Activated CD8-positive, alpha-beta memory T cell treated with anti-CD3 and anti-CD28 coated beads, Interleukin-2, amount 50 U/mL, for 24 hours (primary cell): ENCODE measurements at regions not wholly inside any gene's neighbourhood (a gene's known extent, or its start where the extent isn't known, plus 50 kb on each side); places are given as distances from the start of the nearest gene placed in this dataset.

Experiments
- DNase-seq: peaks from one replicate; pipeline ENCODE4 v3.0.0-alpha.2; 2020; ENCODE audit errors: extremely low read depth

DNA sequence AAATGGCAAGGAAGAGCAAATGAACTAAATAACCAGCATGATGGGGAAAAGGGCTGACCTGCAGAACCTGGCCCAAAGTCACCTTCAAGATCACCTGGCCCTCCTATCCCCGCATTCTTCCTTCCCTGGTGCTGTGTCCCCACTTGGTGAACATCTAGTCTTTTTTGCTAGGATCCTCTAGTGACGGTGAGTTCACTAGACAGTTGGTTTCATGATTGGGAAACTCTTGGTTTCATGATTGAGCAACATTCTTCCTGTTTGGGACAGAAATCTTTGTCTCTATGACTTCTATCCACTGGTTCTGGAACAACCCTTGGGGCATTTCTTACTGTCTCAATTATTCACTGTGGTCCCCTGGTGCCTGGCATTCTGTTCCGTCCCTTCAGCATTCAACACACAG lies 50.2 kb upstream of the DAB2IP start:
- no peak for DNase-seq
